OCI-LY1 (cell line): ENCODE measurements at regions not wholly inside any gene's neighbourhood (a gene's known extent, or its start where the extent isn't known, plus 50 kb on each side); places are given as distances from the start of the nearest gene placed in this dataset.

ENCODE experiments used
- EZH2 ChIP-seq: fragments of 200-600 bp; sonication (generic), shearing (Covaris generic); IDR thresholded peaks from 2 replicates; pipeline ENCODE4 v1.8.0; 2017; ENCODE audit warnings: borderline replicate concordance, mixed run types, mild to moderate bottlenecking, antibody characterized with exemption, low read length, moderate library complexity, mixed read lengths
- TF ChIP-seq, protein P1 (sequence below): fragments of 200-600 bp; sonication (generic), shearing (Covaris generic); IDR thresholded peaks from 2 replicates; pipeline ENCODE4 v1.5.1; 2017; ENCODE audit warnings: mild to moderate bottlenecking, antibody characterized with exemption, low read length, moderate library complexity, mixed read lengths

DNA sequence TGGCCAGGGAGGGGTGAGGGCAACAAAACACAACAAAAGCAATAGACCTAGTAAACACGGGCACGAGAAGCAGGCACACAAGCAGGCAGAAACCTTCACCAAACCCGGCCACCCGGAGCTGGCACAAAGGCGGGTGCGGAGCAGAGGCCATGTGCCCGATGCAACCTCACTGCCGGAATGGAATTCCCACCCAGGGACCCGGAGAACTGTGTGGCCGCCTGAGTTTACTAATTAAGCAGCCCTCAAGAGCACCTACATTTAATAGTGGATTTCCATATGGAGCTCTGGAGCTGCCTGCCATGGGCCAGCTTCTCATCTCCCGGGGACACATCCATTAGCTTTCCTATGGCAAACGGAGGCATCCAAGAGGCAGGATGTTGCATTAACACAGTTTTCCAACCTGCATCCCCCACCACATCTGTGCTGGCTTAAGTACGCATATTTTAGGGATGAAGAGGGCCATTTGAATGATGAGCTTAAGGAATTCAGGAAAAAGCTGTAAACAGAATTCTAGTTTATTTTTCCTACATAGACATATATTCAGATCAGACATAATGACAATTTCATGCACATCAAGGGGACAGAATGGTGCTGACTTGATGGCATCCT, 104.5 kb upstream of the SMIM21 start:
- TF ChIP-seq, protein P1, sequence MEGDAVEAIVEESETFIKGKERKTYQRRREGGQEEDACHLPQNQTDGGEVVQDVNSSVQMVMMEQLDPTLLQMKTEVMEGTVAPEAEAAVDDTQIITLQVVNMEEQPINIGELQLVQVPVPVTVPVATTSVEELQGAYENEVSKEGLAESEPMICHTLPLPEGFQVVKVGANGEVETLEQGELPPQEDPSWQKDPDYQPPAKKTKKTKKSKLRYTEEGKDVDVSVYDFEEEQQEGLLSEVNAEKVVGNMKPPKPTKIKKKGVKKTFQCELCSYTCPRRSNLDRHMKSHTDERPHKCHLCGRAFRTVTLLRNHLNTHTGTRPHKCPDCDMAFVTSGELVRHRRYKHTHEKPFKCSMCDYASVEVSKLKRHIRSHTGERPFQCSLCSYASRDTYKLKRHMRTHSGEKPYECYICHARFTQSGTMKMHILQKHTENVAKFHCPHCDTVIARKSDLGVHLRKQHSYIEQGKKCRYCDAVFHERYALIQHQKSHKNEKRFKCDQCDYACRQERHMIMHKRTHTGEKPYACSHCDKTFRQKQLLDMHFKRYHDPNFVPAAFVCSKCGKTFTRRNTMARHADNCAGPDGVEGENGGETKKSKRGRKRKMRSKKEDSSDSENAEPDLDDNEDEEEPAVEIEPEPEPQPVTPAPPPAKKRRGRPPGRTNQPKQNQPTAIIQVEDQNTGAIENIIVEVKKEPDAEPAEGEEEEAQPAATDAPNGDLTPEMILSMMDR, result no peak
- TF ChIP-seq EZH2, result no peak
